GM18520 (cell line): ENCODE measurements at regions not wholly inside any gene's neighbourhood (a gene's known extent, or its start where the extent isn't known, plus 50 kb on each side); places are given as distances from the start of the nearest gene placed in this dataset.
"Not testable (repeated sequence)": the region's sequence is repeated elsewhere in the genome, so short reads cannot be mapped to it uniquely, and the experiment has no call there.

Experiments
- ATAC-seq: cut with Tn5 transposase; IDR thresholded peaks from one replicate; pipeline ENCODE4 v1.9.1; 2021; ENCODE audit not compliant: unreplicated experiment

DNA sequence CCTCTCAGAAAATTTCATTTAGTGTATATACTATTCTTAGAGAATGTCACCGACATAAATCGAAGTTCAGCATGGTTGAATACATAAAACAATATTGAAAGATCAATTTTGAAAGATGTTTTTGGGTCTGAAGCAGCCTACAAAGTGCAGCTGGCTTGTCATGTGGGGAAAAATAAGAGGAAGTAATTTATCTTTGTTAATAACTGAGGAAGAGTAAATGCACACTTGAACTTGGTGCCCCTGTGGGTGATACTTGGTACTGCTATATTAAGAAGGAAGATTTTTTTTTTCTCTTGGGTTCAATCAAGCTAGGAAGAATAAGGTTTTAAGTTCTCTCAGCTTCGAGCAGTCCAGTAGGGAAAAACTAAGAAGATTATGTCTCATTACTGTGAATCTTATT lies 661.3 kb downstream of the RPL10L start:
- no peak for ATAC-seq

DNA sequence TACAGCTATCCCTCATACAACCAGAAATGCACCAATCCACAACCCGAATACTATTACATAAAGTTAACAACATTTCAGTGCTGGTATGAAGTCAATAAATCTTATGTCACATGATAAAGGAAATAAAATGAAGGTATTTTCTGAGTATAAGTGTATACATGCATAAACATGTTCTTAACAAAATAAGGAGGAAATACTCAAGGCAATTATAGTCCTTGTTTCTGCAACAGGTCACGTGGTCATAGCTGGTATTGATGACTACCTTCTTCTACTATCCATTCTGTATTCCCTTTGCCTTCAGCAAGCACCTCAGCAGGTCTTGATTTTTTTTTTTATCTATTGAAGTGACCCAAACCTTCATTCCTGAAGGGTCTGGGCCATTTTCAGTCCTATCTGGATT lies 675.6 kb downstream of the RPL10L start:
- no peak for ATAC-seq

DNA sequence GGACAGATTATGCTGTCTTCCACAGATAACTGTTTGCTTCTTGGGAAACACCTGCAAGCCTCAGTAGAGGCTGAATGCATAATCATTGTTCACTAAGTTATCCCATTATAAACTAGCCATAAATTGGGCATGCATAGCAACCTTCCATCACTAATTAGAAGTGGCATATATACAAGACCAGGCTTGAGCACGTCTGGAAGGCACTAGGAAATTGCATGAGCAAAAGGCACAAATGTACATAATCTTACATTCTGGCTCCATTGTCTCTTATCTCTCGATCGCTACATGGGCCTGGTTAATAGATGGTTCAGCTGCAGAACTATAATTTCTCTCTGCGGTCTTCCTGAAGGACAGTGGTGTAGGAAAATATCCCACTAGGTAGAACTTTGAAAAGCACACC lies 679.2 kb downstream of the RPL10L start:
- ATAC-seq: no peak

DNA sequence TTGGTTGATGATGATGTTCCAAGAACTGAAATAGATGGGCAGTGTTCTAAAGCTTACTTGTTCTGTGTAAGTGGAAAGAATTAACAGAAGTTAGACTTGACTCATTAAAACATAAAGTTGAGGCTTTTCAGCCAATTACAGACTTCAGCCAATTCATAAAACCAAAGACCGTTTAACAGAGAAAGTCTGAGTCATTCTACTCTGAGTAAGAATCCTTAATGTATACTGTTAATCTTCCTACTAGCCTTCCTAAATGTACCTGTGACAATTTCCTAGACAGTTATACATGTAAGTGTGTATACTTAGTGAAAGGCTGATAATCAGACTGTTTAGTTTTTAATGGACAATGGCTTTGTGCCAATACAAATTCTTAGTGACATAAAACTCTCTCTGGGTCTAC lies 681.0 kb downstream of the RPL10L start:
- no peak for ATAC-seq

DNA sequence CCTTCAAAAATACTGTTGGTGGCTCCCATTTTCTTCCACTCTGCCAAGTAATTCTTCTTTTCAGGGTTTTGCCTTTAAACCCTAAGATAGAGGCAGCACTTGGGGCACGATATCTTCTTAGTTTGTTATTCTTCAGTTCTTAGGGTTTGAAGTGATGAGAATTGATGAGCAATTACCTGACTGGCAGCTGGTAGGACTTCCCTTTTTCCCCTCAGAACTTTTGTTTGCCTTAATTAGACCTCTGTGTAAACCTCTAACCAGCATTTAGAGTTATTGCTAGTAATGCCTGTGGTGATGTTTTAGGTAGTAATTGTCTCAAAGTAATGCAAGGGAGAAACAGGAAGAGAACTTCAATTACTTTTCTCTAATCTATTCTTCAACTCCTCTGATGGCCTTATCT lies 683.5 kb downstream of the RPL10L start:
- ATAC-seq: no peak

DNA sequence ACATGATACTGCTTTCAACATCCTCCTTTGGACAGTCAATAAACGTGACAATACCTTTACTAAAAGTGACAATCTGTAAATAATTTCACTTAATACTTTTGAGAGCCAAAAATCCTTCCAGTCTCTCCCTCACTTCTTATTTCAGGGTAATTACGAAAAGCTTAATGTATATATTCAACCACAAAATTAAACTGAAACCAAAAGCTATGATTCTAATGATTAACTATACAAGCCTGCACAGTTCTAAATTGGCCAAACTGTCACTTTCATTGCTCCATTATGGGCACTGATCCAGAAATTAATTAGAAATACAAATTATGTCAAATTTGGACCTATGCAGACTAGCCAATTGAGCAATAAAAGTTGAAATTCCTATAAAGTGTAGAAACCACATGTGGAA lies 696.5 kb upstream of the MIS18BP1 start:
- no peak for ATAC-seq

DNA sequence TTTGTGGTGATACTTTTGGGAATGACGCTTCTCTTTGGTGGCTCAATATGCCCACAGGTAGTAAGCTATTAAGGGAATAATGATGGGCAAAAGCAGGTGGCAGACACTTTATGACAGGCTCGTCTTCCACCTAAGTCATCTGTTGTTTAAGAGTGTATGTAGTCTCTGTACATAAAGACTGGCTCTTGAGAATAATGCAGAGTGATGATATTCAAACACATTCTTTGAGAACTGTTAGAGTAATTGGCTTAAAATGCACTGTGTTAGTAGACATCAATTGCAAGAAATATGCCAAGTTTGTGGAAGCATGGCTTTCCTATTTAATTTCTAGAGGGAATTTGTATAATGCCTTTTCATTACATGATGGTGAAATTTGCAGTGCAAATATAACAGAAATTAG lies 694.8 kb upstream of the MIS18BP1 start:
- no peak for ATAC-seq

DNA sequence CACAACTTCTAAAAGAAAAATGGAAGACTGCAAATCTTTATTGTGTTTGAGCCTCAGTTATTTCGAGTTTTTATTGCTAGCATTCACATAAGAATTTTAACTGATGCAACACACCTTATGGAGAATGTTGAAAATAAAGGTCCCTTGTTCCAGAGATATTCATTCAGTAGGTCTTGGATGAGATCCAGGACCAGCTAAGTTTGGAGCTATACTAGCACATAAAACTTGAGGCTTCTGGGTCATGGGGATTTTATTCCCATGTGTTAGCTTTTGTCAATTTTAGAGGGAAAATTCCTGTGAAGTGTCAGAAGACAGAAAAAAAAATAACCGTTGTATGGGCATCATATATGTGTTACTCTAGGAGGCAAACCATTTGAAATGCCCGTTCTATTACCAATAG lies 693.2 kb upstream of the MIS18BP1 start:
- ATAC-seq: no peak

DNA sequence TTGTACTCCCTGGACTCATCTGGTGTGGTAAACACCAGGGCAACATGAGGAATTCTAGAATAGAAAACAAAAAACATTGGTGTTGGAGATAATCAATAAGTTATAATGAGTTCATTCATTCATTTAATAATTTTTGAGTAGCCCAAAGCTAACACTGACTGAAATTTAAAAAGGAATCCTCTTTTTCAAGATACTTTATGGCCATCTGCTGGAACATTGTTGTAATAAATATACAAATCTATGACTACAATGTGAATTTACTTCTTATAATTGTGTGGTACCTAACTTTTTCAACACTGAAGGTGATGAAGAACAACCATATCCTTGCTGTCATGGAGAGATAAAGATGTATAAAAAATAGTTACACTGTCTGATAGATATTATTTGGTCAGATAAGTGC lies 687.3 kb upstream of the MIS18BP1 start:
- ATAC-seq: no peak

DNA sequence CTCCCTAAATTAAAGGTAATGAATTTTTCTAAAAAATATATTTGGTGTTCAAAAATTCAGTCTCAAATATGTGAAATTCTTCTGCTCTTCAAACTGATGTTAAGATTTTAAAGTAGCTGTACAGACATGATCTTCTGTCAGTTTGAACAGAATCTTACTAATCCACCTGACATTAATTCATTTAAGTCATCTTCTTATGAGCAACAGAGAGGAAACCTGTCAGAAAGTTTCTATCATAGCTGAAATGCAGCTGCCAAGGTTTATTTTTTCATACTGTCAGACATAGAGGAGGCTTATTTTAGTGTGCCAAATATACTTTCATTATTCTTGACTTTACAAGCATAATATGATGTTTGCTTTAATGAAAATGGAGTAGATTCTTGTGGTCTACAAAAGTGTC lies 686.6 kb upstream of the MIS18BP1 start:
- ATAC-seq: no peak

DNA sequence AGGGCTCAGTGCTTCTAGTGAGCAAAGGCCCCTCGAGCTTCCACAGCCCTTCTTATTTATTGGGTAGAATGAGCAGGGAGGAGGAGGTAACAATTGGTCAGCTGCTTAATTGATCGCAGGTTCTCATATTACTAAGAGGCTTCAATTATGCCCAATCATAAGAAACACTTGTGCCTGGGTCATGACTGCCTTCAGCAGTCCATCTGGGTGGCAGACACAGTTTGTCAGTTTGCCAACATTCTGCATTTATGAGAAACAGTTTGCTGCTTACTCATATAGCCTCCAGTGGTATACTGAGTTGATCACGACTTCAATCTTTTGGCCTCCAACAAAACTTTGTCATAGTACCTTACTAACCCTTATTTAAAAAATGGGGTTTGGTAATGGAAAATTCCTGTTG lies 667.0 kb upstream of the MIS18BP1 start:
- not testable (repeated sequence) for ATAC-seq

DNA sequence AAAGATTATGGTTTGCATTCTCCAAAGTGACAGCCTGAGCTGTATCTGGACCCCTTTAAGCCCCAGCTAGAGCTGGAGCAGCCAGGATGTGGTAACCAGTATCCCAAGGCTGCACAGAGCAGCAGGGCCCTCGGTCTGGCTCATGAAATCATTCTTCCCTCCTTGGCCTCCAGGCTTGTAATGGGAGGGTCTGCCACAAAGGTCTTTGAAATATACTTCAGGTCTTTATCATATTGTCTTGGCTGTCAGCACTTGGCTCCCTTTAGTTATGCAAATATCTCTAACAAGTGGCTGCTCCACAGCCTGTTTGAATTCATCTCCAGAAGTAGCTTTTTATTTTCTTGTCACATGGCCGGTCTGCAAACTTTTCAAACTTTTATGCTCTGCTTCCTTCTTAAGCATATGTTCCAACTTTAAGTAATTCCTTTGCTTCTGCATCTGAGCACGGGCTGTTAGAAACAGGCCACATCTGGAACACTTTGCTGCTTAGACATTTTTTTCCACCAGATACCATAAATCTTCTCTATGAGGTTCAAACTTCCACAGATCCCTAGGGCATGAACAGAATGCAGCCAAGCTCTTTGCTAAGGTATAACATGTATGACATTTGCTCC lies 663.4 kb upstream of the MIS18BP1 start:
- no peak for ATAC-seq

DNA sequence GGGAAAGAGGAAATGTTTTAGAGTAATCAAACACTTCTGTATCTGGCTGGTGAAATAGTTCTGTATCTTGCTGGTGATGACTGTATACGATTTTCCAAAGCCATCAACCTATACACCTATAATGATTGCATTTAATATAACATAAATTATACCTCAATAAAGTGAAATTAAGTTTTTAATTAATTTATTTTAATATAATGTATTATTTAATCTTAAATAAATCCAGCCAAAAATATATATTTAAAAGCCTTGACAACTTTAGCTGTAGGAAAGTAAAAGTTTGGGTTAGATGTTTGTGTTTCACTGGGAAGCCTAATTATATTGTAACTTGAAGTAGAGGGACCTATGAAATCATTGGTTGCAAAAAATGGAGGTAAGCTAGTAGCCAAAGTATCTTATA lies 654.8 kb upstream of the MIS18BP1 start:
- ATAC-seq: no peak

DNA sequence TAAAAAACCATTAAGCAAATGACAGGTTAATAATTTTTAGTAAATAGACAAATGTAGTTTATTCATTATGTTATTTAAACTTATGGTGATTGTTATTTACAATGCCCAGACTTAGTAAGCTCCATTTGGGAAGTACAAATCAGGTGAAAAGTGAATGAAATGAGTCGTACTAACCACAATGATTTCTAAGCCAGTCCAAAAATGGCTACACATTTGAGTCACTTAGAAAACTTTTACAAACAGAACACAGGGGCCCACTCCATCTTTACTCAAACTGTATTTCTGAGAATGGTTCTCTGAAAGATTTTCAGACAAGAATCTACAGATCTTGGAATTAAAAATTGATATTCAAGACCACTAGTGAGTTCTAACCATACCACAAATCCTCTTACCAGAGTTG lies 653.3 kb upstream of the MIS18BP1 start:
- ATAC-seq: no peak

DNA sequence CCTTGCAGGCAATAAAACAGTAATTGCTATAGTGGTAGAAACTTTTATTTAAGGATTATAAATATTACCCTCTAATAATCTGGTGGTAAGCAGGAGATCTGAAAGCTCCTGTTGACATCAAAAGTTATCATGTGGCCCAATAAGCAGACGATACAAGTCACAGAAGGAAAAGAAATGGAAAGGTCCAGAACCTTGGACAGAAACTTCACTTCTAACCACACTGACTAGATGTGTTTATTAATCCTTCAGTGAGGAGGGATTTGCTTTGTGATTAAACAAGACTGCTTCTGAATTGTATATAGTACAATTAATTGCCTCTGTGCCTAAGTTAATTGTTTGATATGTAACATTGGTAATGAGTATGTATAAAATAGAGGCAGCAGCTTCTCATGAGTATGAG lies 652.7 kb upstream of the MIS18BP1 start:
- no peak for ATAC-seq

DNA sequence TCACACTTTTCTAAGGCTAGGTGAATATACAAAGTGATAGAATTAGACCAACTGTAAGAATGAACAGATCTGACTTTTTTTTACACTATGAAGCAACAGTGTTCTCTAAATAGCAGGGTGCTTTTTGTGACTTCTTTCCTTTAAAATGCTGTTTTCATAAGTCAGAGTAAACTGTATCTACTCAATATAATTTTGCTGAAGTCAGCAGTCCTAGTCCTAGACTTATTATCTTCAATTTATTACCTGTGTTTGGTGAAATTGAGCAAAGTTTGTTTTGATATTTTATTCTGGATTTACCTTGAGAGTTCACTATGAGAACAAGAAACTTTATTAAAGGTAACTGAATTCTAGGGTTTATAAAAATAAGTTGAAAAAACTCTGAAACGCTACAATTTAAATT lies 651.3 kb upstream of the MIS18BP1 start:
- ATAC-seq: no peak

DNA sequence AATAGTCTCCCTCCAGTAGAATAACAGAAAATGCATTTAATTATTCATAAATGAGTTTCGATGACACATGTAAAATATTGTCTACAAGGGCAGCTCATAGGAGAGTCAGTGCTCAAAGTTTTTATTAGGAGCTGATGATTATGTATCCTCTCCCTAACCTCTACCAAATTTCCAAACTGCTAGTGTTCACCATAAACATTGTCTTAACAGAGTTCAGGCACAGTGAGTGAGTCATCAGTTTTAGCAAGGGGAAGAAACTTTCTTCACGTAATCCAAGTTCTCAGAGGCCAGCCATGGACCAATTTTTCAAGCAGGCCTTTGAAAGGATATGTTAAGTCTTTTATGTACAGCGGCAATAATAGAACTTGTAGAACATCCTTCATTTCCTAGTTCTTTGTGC lies 649.2 kb upstream of the MIS18BP1 start:
- no peak for ATAC-seq

DNA sequence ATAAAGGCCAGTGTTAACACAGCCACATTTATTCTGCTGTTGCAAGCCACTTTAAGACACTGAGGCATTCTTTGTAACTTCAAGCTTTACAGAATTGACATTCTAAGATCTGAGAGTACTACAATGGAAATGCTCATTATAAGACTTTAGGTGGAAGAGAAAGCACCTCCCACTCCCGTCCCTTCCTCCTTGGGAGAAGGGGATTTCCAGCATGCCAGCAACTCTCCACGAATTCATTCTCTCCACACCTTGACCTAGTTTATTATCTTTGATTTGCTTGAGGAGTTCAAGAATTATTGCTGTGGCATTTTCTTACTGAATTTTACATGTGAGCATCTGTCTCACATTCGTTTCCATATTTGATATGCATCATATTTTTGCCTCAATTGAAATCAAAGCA lies 644.4 kb upstream of the MIS18BP1 start:
- no peak for ATAC-seq

DNA sequence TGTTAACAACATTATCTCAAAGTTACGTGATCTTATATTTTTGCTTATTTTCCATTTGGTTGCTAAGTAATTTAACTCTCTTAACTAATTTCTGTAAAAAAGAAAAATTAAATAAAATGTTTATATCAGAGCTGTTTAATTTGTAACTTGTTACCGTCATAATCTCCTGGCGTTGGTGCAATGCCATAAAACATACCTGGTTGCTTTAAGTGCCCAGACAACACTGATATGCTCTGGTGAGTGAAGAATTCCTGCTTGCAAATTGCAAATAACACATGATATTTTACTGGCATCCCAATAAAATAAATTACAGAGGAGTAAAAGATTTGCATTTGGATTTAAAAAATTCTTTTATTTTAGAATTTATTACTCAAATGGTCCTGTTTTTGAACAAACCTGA lies 640.1 kb upstream of the MIS18BP1 start:
- no peak for ATAC-seq

DNA sequence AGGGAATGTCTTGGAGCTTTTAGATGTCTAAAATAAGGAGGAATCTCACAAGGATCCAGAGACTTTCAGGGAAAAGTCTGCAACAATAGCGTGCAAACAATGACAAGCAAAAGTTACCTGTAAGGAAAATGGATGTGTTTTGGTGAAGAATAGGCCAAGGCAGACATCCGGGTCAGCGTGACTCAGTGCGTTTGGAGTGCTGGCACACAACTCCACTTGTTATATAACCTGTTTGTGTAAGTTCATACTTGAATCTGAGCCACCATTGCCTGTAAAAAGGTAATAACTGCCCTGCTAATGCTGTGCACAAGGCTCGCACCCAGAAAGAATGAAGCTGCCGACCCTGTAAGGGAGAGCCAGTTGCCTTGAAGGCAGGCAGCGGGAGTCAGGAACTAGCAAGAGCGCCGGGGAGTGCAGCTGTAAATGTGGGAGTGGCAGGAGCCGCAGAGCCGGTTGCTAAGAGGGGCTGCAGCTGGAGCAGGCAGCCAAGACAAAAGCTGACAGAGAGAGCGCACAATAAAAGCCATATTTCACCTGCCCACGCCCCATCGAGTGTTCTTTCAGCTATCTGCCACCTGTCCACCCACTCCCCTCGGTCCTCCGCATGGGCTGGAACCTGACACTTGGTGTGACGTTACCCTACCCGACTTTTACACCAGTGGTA lies 638.5 kb upstream of the MIS18BP1 start:
- no peak for ATAC-seq

DNA sequence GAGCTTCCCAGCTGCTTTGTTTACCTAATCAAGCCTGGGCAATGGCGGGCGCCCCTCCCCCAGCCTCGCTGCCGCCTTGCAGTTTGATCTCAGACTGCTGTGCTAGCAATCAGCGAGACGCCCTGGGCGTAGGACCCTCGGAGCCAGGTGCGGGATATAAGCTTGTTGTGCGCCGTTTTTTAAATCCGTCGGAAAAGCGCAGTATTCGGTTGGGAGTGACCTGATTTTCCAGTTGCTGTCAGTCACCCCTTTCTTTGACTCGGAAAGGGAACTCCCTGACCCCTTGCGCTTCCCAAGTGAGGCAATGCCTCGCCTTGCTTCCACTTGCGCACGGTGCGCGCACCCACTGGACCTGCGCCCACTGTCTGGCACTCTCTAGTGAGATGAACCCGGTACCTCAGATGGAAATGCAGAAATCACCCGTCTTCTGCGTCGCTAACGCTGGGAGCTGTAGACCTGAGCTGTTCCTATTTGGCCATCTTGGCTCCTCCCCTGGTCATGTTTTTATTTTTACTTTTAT lies 635.8 kb upstream of the MIS18BP1 start:
- not testable (repeated sequence) for ATAC-seq

DNA sequence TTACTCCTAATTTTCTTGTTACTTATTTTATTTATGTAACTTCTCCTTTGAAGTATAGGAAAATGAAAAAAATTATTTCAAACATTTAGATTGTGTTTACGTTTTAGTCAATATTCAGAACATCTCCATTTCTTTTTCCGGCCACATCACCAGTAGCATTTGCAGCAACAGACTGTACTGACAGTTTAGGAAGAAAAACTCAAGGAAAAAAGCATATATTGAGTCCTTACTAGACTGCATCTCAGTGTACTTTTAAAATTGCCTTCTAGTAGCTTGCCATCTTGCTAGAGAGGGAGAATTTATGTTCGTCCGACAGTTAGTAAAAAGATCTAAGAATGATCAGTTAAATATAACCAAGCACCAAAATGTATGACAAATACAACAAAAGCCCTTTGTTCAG lies 625.0 kb upstream of the MIS18BP1 start:
- no peak for ATAC-seq

DNA sequence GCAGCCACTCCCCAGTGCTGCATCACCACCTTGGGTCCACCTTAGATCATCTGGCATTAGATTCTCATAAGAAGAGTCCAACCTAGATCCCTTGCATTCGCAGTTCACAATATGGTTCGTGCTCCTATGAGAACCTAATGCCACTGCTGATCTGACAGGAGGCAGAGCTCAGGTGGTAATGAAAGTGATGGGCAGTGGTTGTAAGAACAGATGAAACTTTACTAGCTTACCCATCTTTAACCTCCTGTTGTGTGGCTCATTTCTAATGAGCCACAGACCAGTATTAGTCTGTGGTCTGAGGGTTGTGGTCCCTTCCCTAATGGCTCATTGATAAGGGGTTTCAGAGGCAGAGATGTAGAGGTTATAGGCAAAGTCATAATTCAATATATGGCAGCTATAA lies 615.9 kb upstream of the MIS18BP1 start:
- no peak for ATAC-seq
